ENCODE measurements at regions not wholly inside any gene's neighbourhood (a gene's known extent, or its start where the extent isn't known, plus 50 kb on each side); places are given as distances from the start of the nearest gene placed in this dataset.

DNA sequence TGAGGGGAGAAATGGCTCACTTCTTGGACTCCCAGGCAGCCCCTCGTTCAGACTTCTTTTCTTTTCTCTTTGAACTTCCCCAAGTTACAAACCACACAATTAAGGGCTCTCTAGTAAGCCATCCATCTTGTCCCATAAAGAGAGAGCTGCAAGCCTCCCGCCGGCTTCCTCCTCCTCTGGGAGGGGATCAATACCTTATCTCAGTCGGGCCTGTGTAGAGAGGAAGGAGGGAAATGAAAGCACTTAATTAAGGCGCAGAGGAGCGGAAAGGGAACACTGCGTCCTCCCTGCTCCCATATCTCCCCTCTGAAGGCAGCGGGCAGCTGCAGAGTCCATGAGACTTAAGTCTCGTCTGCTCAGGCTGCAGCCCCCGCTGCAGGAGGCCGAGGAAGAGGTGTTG, 112.6 kb upstream of the CSF3R start:
- Histone ChIP-seq H3K36me3 (no peaks in the 10 kb centered on the region), H3K27me3 (peaks cover 0 to 83% (median 73%) of the 10 kb centered on the region in 7 donors), H3K4me3 (no peak overlapping the region), H3K27ac (no peak overlapping the region), H3K9me3 (no peaks in the 10 kb centered on the region), H3K4me1 (no peaks in the 10 kb centered on the region)
- intact Hi-C loops (cut with DNase I) = no loop called here
- ATAC-seq (no peak), DNase-seq (no peak)
- TF ChIP-seq, protein P1, sequence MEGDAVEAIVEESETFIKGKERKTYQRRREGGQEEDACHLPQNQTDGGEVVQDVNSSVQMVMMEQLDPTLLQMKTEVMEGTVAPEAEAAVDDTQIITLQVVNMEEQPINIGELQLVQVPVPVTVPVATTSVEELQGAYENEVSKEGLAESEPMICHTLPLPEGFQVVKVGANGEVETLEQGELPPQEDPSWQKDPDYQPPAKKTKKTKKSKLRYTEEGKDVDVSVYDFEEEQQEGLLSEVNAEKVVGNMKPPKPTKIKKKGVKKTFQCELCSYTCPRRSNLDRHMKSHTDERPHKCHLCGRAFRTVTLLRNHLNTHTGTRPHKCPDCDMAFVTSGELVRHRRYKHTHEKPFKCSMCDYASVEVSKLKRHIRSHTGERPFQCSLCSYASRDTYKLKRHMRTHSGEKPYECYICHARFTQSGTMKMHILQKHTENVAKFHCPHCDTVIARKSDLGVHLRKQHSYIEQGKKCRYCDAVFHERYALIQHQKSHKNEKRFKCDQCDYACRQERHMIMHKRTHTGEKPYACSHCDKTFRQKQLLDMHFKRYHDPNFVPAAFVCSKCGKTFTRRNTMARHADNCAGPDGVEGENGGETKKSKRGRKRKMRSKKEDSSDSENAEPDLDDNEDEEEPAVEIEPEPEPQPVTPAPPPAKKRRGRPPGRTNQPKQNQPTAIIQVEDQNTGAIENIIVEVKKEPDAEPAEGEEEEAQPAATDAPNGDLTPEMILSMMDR (IDR thresholded peaks at IDR 0.05) = no peak
- WGBS, 2 donors = 15 to 25% methylated on average over 11 of the region's 11 CpGs

DNA sequence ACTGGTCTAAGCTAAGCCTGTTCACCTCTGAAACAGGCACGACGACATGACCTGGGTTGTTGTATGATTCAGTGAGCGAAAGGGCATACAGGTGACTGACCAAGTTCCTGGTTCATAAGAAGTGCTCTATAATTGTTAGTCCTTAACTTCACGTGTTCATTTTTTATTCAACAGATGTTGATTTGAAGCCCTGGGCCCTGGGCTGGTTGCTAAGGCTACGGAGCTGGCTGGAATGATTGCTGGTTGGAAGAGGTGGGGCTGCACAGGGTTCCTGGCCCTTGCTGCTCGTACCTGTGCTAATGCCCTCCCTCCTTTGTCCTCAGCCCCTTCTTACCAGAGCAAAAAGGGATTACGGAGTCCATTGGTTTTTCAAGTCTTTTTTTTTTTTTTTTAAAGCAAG, 111.3 kb upstream of the CSF3R start:
- TF ChIP-seq, protein P1 (IDR thresholded peaks at IDR 0.05) = no peak
- H3K9me3 ChIP-seq = no peaks in the 10 kb centered on the region
- WGBS, 2 donors = 71 to 72% methylated on average over 7 of the region's 7 CpGs
- ATAC-seq (no peak), DNase-seq (no peak)
- H3K4me1 ChIP-seq = no peaks in the 10 kb centered on the region
- peaks cover 0 to 87% (median 82%) of the 10 kb centered on the region in 7 donors for H3K27me3 ChIP-seq
- intact Hi-C loops (cut with DNase I) = no loop called here
- H3K27ac ChIP-seq = no peak overlapping the region
- H3K36me3 ChIP-seq = no peaks in the 10 kb centered on the region
- no peak overlapping the region for H3K4me3 ChIP-seq

DNA sequence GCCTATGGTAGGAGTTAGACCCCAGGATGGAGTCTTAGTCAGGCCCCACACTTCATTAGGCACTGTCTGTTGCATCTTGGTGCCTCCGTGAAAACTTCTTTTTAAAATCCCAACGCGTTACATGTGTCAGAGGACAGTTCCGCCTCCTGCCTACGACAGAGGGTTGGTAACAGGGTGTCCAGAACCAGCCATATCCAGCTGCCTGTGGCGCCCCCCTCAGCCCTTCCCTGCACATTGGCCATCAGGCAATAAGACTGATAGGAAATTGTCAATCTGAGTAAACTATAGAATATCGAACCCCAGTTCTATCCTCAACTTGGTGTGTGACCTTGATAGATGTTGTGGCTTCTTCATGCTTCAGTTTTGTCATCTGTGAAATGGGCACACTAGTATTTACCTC, 108.6 kb upstream of the CSF3R start:
- Histone ChIP-seq H3K9me3 (no peaks in the 10 kb centered on the region), H3K27ac (no peak overlapping the region), H3K4me3 (no peak overlapping the region), H3K27me3 (peaks cover 0 to 99% (median 90%) of the 10 kb centered on the region in 7 donors), H3K4me1 (no peaks in the 10 kb centered on the region), H3K36me3 (no peaks in the 10 kb centered on the region)
- DNase-seq = no peak
- WGBS, 2 donors = 49 to 54% methylated on average over 7 of the region's 7 CpGs
- no peak for ATAC-seq
- intact Hi-C loops (cut with DNase I) = no loop called here
- TF ChIP-seq, protein P1 (IDR thresholded peaks at IDR 0.05) = no peak

DNA sequence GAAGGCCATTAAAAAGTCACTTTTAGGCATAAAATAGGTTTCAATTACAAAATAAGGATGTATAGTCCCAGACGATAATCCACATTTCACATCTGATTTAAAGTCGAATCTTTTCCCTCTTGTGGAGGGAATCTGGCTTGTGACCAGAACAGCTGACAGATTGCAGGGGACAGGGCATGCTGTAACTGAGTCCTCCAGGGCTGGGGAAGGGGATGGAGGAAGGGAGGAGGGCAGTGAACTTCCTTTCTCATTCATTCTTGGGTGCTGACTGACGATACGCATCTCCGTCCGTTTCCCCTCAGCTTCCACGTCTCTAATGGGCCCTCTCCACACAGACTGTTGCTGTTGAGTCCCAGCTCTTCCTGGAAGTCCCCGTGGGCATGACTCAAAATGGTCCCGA, 108.1 kb upstream of the CSF3R start:
- no peaks in the 10 kb centered on the region for H3K36me3 ChIP-seq
- H3K27me3 ChIP-seq = peaks cover 0 to 99% (median 90%) of the 10 kb centered on the region in 7 donors
- ATAC-seq = no peak
- H3K9me3 ChIP-seq = no peaks in the 10 kb centered on the region
- H3K4me3 ChIP-seq = no peak overlapping the region
- WGBS, 2 donors = 12 to 14% methylated on average over 9 of the region's 9 CpGs
- DNase-seq = no peak
- intact Hi-C loops (cut with DNase I) = no loop called here
- H3K27ac ChIP-seq = no peak overlapping the region
- TF ChIP-seq, protein P1 (IDR thresholded peaks at IDR 0.05) = no peak
- H3K4me1 ChIP-seq = no peaks in the 10 kb centered on the region
